Panc1 (cell line): ENCODE measurements at regions not wholly inside any gene's neighbourhood (a gene's known extent, or its start where the extent isn't known, plus 50 kb on each side); places are given as distances from the start of the nearest gene placed in this dataset.

Source experiments
- ATAC-seq: fragments of 200-7000 bp; cut with Tn5 transposase; 2 replicates; pipeline ENCODE4 v1.9.1; 2020; ENCODE audit warnings: mild to moderate bottlenecking, moderate library complexity
- BruUV-seq: library from RNA; stranded (reverse); fragments of 400-500 nt; replicated peaks from 2 replicates; lab custom pipeline; 2021; lab: Mats Ljungman, UMichigan
- CTCF ChIA-PET: fragments of 300-600 bp; sonication (Branson Sonifier 250); formaldehyde crosslinking; loops from one replicate; lab custom pipeline; 2022; ENCODE audit warnings: antibody characterized with exemption; lab: Charles Lee
- POLR2A ChIA-PET: fragments of 300-600 bp; sonication (Branson Sonifier 250); formaldehyde crosslinking; loops from one replicate; lab custom pipeline; 2022; ENCODE audit warnings: antibody characterized with exemption; lab: Charles Lee
- DNase-seq: peaks from one replicate; pipeline ENCODE4 v3.0.0-alpha.2; 2010; ENCODE audit warnings: low read depth, low spot score
- H3K27ac ChIP-seq: 2 replicates; pipeline ENCODE4 v1.5.1; 2011; ENCODE audit warnings: mild to moderate bottlenecking, low read length, inconsistent platforms
- H3K27me3 ChIP-seq: fragments of 200-500 bp; sonication (Bioruptor generic); 2 replicates; pipeline ENCODE4 v1.6.0; 2014; ENCODE audit warnings: low read length, inconsistent platforms; ENCODE audit not compliant: control insufficient read depth, insufficient read depth
- H3K36me3 ChIP-seq: fragments of 200-500 bp; sonication (Bioruptor generic); 2 replicates; pipeline ENCODE4 v1.5.1; 2014; ENCODE audit warnings: inconsistent platforms, mild to moderate bottlenecking, low read length, moderate library complexity; ENCODE audit not compliant: control insufficient read depth, insufficient read depth
- H3K4me1 ChIP-seq: 2 replicates; pipeline ENCODE4 v1.5.1; 2011; ENCODE audit warnings: inconsistent platforms, mild to moderate bottlenecking, low read length, moderate library complexity; ENCODE audit not compliant: control insufficient read depth, insufficient read depth
- H3K4me3 ChIP-seq, 2 experiments: 2 replicates each; pipeline ENCODE4 v1.5.1; 2011 to 2012; ENCODE audit warnings: low read depth in 2 of 2, low read length in 2 of 2, mild to moderate bottlenecking in 2 of 2, inconsistent platforms in 1 of 2, moderate library complexity in 1 of 2
- H3K9me3 ChIP-seq: fragments of 200-500 bp; sonication (Bioruptor generic); 2 replicates; pipeline ENCODE4 v1.5.1; 2014; ENCODE audit warnings: low read depth, mild to moderate bottlenecking, inconsistent platforms, low read length, moderate library complexity; ENCODE audit not compliant: control insufficient read depth, insufficient read depth
- POLR2AphosphoS5 ChIP-seq: IDR thresholded peaks from 2 replicates; pipeline ENCODE4 v1.6.1; 2012; ENCODE audit warnings: mild to moderate bottlenecking, low read depth, low read length, moderate library complexity
- SIN3A ChIP-seq: IDR thresholded peaks from 2 replicates; pipeline ENCODE4 v1.6.1; 2012; ENCODE audit warnings: low read depth, mild to moderate bottlenecking, low read length, moderate library complexity, borderline replicate concordance; ENCODE audit not compliant: insufficient read depth
- TCF7L2 ChIP-seq: IDR thresholded peaks from 2 replicates; pipeline ENCODE4 v1.6.1; 2011; ENCODE audit warnings: mild to moderate bottlenecking, low read depth, low read length, inconsistent platforms
- in situ Hi-C: cut with HindIII; loops from 2 replicates; pipeline ENCODE4 v1.10.0; 2016; ENCODE audit warnings: low sequenced_read_pairs, low pct_unique_long_range_greater_than_20kb
- intact Hi-C: fragments of 100-400 bp; cut with micrococcal nuclease; formaldehyde crosslinking; loops from one replicate; pipeline ENCODE4 v1.10.0; 2022; ENCODE audit not compliant: unreplicated experiment
- TF ChIP-seq, protein P1 (sequence below), 2 experiments: IDR thresholded peaks; 2 replicates each; pipeline ENCODE4 v1.6.1; 2011 to 2012; ENCODE audit warnings: low read depth in 2 of 2, control low read depth in 1 of 2, low read length in 1 of 2, mild to moderate bottlenecking in 1 of 2, moderate library complexity in 1 of 2; ENCODE audit not compliant: insufficient read depth in 1 of 2
- TF ChIP-seq, protein P2 (sequence below): fragments of 450-650 bp; IDR thresholded peaks from 2 replicates; pipeline ENCODE4 v1.5.1; 2017; ENCODE audit warnings: mild to moderate bottlenecking

- intact Hi-C loops = no loop called here
- no peak for ATAC-seq
- no peak overlapping the region for H3K4me3 ChIP-seq
- H3K9me3 ChIP-seq = peaks cover 4% of the 10 kb centered on the region; the same call in 1 of the 2 replicates
- BruUV-seq = no TSS peak
- no peaks in the 10 kb centered on the region for H3K36me3 ChIP-seq
- no peaks in the 10 kb centered on the region for H3K4me1 ChIP-seq
- ChIA-PET POLR2A (no interaction called here), CTCF (no interaction called here)
- no peak overlapping the region for H3K27ac ChIP-seq
- no peak for DNase-seq
- H3K27me3 ChIP-seq = no peaks in the 10 kb centered on the region
- TF ChIP-seq TCF7L2 (no peak), POLR2AphosphoS5 (no peak)
- TF ChIP-seq, protein P1, sequence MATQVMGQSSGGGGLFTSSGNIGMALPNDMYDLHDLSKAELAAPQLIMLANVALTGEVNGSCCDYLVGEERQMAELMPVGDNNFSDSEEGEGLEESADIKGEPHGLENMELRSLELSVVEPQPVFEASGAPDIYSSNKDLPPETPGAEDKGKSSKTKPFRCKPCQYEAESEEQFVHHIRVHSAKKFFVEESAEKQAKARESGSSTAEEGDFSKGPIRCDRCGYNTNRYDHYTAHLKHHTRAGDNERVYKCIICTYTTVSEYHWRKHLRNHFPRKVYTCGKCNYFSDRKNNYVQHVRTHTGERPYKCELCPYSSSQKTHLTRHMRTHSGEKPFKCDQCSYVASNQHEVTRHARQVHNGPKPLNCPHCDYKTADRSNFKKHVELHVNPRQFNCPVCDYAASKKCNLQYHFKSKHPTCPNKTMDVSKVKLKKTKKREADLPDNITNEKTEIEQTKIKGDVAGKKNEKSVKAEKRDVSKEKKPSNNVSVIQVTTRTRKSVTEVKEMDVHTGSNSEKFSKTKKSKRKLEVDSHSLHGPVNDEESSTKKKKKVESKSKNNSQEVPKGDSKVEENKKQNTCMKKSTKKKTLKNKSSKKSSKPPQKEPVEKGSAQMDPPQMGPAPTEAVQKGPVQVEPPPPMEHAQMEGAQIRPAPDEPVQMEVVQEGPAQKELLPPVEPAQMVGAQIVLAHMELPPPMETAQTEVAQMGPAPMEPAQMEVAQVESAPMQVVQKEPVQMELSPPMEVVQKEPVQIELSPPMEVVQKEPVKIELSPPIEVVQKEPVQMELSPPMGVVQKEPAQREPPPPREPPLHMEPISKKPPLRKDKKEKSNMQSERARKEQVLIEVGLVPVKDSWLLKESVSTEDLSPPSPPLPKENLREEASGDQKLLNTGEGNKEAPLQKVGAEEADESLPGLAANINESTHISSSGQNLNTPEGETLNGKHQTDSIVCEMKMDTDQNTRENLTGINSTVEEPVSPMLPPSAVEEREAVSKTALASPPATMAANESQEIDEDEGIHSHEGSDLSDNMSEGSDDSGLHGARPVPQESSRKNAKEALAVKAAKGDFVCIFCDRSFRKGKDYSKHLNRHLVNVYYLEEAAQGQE (IDR thresholded peaks at IDR 0.05; ENCODE audit: insufficient read depth in 1 of 2, low read depth in 2 of 2, low read length in 1 of 2) = no peak
- in situ Hi-C loops = no loop called here
Observed at GRCh38 chr9:135002802-135003201, 84.7 kb upstream of the OLFM1 start.

DNA sequence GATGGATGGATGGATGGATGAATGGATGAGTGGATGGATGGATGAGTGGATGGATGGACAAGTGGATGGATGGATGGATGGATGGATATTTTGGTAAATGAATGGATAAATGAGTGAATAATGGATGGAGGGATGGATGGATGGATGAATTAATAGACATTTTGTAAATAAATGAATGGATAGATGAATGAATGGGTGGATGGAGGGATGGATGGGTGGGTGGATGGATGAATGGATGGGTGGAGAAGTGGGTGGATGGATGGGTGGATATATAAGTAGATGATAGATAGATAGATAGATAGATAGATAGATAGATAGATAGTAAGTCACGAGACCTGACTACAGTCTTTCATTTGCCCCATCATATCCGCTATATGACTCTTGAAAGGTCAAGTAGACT, 82.7 kb upstream of the OLFM1 start:
- no peak for DNase-seq
- Histone ChIP-seq H3K4me3 (no peak overlapping the region), H3K4me1 (no peaks in the 10 kb centered on the region), H3K27me3 (no peaks in the 10 kb centered on the region), H3K9me3 (peaks cover 4% of the 10 kb centered on the region; the same call in 1 of the 2 replicates), H3K27ac (no peak overlapping the region), H3K36me3 (no peaks in the 10 kb centered on the region)
- intact Hi-C loops (no loop called here), in situ Hi-C loops (no loop called here)
- no peak for ATAC-seq
- TF ChIP-seq TCF7L2 = no peak
- TF ChIP-seq, protein P2, sequence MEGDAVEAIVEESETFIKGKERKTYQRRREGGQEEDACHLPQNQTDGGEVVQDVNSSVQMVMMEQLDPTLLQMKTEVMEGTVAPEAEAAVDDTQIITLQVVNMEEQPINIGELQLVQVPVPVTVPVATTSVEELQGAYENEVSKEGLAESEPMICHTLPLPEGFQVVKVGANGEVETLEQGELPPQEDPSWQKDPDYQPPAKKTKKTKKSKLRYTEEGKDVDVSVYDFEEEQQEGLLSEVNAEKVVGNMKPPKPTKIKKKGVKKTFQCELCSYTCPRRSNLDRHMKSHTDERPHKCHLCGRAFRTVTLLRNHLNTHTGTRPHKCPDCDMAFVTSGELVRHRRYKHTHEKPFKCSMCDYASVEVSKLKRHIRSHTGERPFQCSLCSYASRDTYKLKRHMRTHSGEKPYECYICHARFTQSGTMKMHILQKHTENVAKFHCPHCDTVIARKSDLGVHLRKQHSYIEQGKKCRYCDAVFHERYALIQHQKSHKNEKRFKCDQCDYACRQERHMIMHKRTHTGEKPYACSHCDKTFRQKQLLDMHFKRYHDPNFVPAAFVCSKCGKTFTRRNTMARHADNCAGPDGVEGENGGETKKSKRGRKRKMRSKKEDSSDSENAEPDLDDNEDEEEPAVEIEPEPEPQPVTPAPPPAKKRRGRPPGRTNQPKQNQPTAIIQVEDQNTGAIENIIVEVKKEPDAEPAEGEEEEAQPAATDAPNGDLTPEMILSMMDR = no peak
- TF ChIP-seq, protein P1 (IDR thresholded peaks at IDR 0.05; ENCODE audit: insufficient read depth in 1 of 2, low read depth in 2 of 2, low read length in 1 of 2) = no peak
- no peak for TF ChIP-seq SIN3A
- no peak for TF ChIP-seq POLR2AphosphoS5
- CTCF ChIA-PET = no interaction called here
- BruUV-seq = no TSS peak
- POLR2A ChIA-PET = no interaction called here
